SK-MEL-5 (cell line): ENCODE measurements at regions not wholly inside any gene's neighbourhood (a gene's known extent, or its start where the extent isn't known, plus 50 kb on each side); places are given as distances from the start of the nearest gene placed in this dataset.

Experiments
- DNase-seq: peaks from one replicate; pipeline ENCODE4 v3.0.0-alpha.2; 2016; ENCODE audit warnings: low read depth, low spot score
- in situ Hi-C: cut with HindIII; loops from 2 replicates; pipeline ENCODE4 v1.10.0; 2016; ENCODE audit warnings: low sequenced_read_pairs, high pct_unique_total_duplicates, low pct_unique_long_range_greater_than_20kb

GRCh38 chr13:50715402-50716146 is 127.9 kb downstream of the DLEU7 start:
- DNase-seq = no peak
- in situ Hi-C loops = no loop called here

GRCh38 chr13:50720861-50721671 is 122.4 kb downstream of the DLEU7 start:
- in situ Hi-C loops = no loop called here
- DNase-seq = no peak

- in situ Hi-C loops = no loop called here
- DNase-seq = no peak
These were observed 121.9 kb downstream of the DLEU7 start for GRCh38 chr13:50721672-50721992.

GRCh38 chr13:50722440-50723125 is 120.9 kb downstream of the DLEU7 start:
- in situ Hi-C loops = no loop called here
- DNase-seq = no peak

- in situ Hi-C loops = no loop called here
- no peak for DNase-seq
These were observed 119.1 kb downstream of the DLEU7 start for GRCh38 chr13:50724438-50724837.

GRCh38 chr13:50724913-50725312 is 118.6 kb downstream of the DLEU7 start:
- in situ Hi-C loops = no loop called here
- no peak for DNase-seq

- in situ Hi-C loops = no loop called here
- no peak for DNase-seq
These were observed 117.3 kb downstream of the DLEU7 start for GRCh38 chr13:50726164-50726563.

GRCh38 chr13:50729177-50729576 is 114.3 kb downstream of the DLEU7 start:
- no peak for DNase-seq
- in situ Hi-C loops = no loop called here

- no peak for DNase-seq
- in situ Hi-C loops = no loop called here
These were observed 112.8 kb downstream of the DLEU7 start for GRCh38 chr13:50730496-50731351.

- in situ Hi-C loops = no loop called here
- DNase-seq = no peak
These were observed 112.1 kb downstream of the DLEU7 start for GRCh38 chr13:50731400-50731799.

GRCh38 chr13:50732712-50733111 is 110.8 kb downstream of the DLEU7 start:
- no peak for DNase-seq
- in situ Hi-C loops = no loop called here

- DNase-seq = no peak
- in situ Hi-C loops = no loop called here
These were observed 110.1 kb downstream of the DLEU7 start for GRCh38 chr13:50733392-50733791.

- no peak for DNase-seq
- in situ Hi-C loops = no loop called here
These were observed 108.4 kb downstream of the DLEU7 start for GRCh38 chr13:50735071-50735470.

- in situ Hi-C loops = no loop called here
- DNase-seq = no peak
These were observed 103.3 kb downstream of the DLEU7 start for GRCh38 chr13:50740052-50740741.

GRCh38 chr13:50742353-50742752 is 101.1 kb downstream of the DLEU7 start:
- DNase-seq = no peak

GRCh38 chr13:50742968-50743367 is 100.5 kb downstream of the DLEU7 start:
- in situ Hi-C loops = no loop called here
- DNase-seq = no peak

More at GRCh38 chr13:50742353-50742752, 101.1 kb downstream of the DLEU7 start:
- in situ Hi-C loops = no loop called here

GRCh38 chr13:50744116-50744660 is 99.3 kb downstream of the DLEU7 start:
- DNase-seq = no peak
- in situ Hi-C loops = no loop called here
